ENCODE measurements at regions not wholly inside any gene's neighbourhood (a gene's known extent, or its start where the extent isn't known, plus 50 kb on each side); places are given as distances from the start of the nearest gene placed in this dataset.
"Not testable (repeated sequence)": the region's sequence is repeated elsewhere in the genome, so short reads cannot be mapped to it uniquely, and the experiment has no call there.

DNA sequence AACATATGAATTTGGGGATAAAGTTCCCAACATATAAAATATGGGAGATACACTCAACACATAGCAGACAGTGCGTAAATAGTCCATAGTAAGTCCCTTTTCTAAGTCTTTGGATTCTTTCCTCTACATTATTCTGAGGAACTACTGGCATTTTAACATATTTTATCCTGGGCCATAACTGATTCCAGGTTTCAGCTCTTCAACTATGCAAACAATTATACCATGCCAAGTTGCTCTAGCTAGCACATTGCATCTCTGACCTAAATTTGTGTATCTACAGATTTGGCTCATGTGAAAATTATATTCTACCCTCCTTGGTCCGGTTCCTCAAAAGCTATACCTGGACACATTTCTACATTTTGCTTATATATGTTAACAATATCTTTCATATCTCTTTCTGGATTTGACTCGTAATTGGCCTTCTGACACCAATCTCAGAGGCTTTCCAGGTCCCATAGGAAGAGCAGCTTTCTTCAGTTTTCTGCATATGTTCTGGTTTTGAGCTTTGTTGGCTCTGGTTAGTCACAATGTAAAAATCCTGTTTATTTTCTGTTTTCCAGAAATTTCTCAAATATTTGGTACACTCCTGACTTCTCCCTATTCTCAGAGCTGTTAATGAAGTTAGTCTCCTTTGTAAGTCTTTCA is 305.4 kb downstream of the BMP4 start:
- DNase-seq, result no peak

DNA sequence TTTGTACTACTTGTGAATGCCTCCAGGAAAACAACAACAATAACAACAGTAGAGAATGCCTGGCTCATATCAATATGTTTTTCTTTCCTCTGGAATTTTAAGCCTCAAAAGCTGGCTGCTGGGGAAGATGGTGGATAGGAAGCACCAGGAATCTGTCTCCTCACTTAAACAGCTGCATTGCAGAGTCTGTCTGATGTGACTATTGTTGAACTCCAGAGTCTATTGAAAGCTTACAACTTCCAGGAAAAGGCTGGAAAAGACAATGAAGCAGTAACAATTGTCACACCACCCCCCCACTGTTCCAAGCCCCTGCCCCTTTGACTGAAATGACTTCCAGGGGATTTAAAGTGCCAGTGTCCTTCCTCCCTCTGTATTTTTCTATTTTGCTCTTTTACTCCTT is 309.7 kb downstream of the BMP4 start:
- no peak for DNase-seq

DNA sequence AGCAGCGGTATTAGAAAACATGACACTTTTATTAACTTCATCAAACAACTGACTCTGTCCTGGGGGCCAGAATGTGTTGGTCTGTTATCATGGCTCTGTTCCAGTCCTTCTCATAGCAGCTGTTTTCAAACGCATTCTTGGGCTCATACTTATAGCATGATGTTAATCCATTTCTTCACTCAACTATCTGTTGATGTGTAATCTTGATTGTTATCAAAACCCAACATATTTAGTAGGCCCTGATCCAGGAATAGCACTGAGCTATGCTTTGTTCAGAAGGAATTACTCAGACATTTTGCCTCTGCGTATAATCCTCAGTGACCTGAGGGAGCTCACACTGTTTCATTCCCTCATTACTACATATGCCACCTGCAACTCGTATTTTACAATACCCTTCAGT is 315.9 kb downstream of the BMP4 start:
- DNase-seq, result no peak

DNA sequence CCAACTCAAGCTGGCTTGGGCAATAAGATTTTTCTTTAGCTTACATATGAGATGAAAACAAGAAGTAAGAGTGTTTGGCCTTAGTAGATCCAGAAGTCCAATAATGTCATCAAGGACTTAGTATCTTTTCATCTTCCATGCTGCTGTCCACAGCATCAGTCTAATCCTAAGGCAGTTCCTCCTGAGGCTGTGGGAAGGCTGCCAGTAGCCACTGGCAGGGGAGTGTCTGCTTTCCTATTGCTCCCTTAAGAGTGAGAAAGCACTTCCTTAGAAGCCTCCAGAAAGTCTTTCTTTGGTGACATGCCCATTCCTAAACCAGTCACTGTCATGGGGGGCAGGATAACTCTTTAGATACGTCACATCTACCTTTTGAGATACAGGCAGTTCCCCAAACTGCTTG is 317.7 kb downstream of the BMP4 start:
- no peak for DNase-seq

DNA sequence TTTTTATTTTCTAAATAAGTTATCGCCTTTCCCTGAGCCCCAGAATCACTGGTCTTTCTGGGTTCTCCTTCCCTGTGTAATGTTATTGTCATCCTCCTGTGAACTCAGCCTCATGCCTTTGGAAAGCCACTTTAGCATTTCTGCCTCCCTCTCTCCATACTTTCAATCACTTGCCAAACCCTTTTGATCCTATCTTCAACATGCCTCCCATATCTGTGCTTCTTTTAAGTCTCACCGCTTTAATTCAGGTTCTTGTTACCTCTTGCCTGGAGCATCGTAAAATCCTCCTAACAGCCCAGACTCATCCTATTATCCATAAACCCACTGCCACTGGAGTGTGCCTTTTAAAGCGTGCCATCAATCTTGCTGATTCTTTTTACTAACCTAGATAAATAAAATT is 321.8 kb downstream of the BMP4 start:
- DNase-seq, result no peak

DNA sequence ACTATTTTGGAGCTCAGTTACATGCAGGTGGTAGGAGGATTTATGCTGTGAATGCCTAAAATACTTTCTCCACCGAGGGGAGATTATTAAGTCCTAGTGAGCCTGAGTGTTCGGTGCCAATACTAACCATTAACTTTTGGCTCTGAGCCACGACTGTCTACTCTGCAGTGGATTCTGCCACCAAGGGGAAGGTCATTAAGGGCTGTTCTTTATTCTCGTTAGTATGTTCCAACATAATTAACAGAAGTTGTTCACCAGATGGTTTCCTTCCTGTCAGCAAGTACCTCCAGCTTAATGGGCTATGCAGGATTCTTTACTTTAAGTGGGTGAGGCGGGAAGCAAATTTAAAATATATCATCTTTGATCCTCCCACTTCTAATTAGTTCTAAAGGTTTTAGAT is 326.3 kb downstream of the BMP4 start:
- no peak for DNase-seq

DNA sequence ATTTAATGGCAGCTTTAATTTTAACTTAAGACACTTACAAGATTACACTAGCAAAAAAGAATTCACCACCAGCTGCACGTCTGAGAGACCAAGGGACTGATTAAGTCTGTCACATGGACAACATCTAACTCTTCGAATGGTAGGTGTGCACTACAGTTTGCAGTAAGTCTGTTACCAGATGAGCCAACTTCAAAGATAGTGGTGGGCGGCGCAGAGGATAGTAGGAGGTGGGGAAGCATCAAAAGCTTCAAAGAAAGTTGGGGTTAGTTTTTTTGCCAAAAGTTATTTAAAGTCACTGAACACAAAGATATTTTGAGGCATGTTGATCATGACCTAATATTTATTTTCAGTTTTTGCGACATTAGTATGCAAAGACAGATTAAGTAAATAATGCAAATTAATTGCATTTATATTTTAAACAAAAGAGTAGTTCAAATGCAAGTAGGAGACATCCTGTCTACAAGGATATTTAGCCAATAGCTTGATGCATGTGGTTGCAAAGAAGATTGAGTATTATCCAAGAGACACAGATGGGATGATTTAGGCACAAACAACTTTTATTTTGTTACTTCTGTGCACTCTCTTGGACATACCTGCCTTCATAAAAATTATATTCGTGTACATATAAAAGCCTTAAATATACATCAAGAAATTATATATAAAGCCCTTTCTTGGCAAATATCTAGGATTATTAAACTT is 327.7 kb downstream of the BMP4 start:
- no peak for DNase-seq

DNA sequence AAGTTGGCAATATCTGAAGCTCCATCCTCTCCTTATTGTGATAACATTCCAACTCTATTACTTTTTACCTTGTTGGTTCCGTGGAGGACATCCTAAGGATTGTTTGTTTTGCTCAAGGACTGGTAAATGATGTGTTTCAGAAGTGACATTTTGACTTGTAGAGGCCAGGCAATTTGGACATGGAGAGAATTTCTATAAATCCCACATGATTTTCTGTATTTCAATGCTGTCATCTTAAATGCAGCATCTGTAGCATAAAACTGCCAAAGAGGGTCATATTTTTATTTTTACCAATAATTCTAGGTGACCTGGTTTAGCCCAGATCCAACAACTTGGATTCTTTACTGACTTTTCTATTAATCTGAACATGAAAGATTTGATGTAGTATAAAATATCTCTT is 328.4 kb downstream of the BMP4 start:
- no peak for DNase-seq

DNA sequence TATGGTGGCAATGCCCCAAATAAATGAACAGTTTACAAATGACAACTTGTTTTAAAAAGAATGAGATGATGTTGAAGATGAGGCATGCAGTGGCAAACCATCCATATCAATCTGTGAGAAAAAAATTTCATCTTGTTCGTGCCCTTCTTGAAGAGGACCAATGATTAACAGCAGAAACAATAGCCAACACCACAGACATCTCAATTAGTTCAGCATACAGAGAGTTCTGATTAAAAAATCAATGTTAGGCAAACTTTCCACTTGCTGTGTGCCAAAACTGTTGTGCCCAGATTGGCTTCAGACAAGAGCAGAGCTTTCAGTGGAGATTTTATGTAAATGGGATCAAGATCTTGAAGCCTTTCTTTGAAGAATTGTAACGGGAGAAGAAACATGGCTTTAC is 329.9 kb downstream of the BMP4 start:
- no peak for DNase-seq

DNA sequence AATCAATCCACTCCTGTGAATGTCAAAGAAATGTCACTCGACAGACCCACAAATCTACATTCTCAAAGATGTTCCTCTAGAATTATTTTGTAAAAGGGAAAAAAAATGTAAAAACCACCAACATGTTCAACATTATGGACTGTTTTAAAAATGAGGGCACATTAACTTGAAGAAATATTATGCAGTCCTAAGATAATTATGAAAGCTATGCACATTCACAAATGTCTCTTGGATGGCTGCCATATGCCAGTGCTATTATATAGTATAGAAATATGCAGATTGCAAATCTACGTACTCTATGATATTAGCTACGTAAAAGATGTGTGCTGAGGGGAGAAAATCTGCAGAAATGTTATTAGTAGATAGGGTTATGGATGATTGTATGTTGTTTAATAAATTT is 334.2 kb downstream of the BMP4 start:
- DNase-seq, result no peak

DNA sequence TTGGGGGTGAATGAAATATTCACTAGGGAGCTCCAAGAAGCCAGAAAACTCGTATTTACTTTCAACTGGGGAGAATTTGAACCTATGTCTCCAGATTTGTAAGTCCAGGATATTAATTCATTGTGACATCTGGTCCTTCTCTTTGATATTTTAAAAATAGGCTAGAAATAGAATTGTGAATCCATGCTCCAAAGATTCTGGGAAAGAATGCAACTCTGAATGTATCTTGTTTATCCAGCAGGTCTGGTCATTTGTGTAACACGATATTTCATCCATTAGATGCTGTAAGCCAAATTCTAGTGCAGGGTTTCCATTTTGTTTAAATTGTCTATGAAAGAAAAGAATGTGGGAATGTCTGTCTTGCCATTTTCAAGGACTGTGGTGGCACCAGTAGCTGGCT is 334.7 kb downstream of the BMP4 start:
- DNase-seq, result no peak

DNA sequence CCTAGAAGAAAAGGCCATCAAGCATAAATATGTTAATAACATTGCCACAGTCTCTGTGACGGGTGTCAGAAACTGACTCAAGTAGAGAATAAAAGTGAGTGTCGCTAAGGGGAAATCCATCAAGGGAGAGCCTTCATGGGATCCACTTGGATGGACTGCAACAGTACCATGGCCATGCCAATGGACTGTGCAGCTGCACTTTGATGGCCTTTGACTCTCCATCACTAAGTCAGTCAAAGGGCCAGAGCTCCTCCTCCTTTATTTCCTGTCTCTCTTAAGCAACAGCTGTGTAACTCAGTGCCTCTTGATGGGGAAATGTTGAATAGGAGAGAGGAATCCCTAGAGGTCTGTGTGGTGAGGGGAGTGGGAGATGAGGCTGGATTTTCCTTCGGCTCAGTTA is 335.2 kb downstream of the BMP4 start:
- DNase-seq, result no peak

DNA sequence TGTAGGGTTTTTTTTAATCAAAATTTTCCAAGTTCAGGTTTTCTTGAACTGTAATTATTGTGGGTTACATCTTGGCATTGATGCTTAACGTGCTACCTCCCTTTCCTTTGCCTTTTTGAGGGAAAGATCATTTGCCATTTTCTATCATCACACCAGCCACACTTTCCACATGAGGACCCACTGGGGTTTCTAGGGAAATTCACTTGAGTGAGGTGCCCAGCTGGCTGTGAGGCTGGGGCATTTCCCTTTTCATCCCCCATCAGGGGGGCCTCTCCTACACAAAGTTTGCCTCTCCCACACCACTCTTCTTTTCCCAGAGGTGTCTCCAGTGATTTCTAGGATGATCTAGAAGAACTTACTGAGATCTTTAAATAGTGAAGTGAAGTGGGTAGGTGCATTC is 335.7 kb downstream of the BMP4 start:
- no peak for DNase-seq

DNA sequence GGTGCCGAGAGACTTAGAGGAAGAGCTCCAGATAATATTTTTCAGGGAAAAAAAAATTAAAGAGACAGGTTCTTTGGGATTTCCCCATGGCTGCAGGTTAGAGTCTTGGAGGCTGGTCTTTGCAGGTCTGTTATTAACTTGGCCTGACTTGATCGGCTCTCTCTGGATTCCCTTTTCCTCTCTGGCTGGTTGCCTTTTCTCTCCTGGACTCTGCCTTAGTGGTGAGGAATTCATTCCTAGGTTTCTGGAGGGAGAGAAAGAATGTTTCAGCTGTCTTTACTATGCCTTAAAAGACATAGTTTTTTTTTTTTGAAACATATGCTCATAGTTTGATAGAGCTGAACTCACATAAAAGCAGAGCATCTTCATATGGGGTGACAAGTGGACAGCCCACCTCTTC is 336.3 kb downstream of the BMP4 start:
- DNase-seq, result no peak

DNA sequence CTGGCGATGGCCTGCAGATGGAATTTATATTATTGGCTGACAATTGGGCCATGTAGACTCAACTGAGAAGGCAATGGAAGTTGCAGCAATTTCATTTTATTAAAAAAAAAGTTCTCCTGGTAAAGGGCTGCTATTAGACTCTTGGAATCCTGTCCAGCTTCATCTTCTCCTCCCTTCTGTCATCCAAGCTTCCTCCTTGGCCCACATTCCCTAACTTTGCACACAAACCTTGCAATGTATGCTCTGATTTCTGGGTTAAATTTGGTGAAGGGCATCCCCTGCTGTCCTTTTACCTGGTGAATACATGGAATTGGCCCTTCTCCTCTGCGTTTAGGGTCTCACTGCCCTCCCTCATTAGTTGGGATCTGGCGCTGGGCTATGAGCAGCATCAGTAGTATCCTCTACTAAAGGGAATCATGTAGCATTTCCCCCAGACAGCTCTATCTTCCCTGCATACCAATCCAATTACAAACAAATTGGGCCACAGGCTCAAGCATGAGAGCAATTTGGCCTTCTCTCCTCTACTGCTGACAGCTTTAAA is 336.9 kb downstream of the BMP4 start:
- no peak for DNase-seq

DNA sequence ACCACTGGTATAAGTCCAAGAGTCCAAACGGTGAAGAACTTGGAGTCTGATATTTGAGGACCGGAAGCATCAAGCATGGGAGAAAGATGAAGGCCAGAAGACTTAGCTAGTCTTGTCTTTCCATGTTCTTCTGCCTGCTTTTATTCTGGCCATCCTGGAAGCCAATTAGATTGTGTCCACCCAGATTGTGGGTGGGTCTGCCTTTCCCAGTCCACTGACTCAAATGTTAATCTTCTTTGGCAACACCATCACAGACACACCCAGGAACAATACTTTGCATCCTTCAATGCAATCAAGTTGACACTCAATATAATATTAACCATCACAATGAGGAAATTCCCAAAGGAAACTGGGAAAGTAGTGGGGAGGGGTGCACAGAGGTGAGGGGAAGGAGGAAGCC is 340.1 kb downstream of the BMP4 start:
- DNase-seq, result not testable (repeated sequence)

DNA sequence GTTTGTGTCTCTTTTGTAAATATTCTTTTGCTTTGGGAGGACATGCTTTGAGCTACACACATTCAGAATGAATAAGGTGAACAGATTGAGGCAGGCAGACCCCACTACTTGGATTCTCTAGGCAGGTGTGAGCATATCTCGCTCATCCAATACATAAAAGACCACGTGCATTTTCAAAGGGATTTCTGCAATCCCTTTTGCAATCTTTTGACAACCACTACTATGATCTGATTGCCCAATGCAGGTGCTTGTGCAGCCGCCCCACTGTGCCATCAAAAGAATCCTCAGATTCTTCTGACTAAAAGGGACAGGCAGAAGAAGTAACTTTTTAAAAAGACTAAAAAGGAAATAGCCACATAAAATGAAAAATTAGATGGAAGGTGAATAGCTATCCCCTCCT is 341.4 kb downstream of the BMP4 start:
- no peak for DNase-seq

DNA sequence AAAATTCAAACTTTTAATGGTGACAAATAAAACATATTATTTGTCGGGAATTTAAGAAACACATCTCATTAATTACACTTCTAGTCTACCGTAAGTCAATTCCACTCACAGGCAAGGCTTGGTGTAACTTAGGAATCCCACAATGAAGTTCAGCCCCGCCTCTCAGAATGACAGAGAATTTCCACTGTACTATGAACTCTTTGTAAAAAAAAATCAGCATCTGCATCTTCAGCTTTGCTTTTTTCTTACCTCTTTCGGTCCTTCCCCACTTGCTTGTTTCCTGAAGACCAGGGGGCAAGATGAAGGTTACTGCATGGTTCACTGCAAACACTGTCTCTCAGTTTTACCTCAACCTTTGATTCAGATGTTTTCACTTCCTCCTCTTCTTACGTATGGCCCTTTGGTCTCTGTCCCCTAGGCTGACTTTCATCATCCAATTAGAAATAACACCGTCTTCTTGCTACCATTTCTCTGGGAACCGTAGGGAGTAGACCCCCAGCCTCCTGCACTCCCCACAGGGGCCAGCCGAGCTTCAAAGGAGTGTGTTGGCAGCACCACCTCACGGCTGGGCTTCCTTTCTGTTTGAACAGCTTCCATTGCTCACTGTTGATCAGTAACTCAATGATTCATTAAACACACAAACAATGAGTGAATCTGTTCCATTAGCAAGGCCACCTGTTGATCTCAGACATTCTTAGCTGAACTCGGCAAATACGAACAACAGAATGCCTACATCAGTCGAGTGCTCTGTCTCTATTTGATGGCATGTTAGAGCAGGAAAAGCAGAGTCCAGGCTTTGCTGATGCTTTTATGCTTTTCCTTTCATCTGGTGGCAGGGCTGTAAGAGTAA is 343.0 kb downstream of the BMP4 start:
- DNase-seq, result no peak

DNA sequence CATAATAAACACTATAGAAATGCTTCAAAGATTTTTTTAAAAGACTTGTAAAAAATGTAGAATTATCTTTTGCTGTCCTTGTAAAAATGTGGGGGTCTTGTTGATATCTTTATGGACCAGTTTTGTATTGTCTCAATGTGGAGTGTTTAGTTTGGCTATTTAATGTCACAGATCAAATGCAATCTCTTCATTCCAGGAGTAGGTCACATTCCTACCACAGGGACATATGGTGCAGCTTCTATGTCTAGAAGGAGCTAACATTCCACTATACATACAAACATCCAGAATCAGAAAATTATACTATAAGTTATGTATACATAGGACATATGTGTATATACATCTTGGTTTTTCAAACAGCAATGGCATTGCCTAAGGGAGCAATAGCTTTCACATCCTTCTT is 345.7 kb downstream of the BMP4 start:
- DNase-seq, result no peak

DNA sequence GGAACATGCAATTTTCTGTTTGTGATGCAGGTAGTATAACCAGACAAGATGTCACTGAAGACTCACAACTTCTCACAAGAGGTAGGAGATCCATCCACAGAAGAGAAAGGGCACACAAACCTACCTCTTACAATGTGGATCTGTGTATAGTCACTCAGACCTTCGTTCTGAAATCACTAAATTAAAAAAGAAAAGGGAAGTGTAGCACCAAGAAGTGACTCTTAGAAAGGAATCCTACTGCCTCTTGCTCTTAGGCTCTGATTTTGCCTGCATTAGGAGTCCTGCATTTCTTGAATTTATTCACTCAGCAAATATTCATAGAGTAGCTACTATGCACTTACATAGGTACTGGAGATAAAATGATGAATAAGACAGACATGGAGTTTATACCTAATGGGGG is 347.6 kb downstream of the BMP4 start:
- DNase-seq, result no peak

DNA sequence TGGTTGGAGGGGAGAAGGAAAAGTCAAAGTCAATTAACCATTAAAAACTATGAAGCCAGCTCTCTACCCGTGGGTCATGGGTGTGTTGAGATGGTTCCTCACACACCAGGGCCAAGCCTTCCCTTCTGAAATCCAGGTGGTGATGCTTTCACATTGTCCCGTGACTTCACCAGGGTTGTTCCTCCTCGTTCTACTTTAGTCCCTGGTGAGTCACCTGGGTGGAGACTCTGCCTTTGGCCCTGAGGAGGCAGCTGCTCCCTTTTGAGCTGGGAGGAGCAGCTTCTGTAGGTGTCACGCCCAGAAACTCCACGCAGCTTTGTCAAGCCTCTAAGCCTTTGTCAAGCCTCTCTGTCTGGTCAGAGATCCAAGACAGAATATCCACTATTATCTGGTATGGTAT is 348.3 kb downstream of the BMP4 start:
- no peak for DNase-seq

DNA sequence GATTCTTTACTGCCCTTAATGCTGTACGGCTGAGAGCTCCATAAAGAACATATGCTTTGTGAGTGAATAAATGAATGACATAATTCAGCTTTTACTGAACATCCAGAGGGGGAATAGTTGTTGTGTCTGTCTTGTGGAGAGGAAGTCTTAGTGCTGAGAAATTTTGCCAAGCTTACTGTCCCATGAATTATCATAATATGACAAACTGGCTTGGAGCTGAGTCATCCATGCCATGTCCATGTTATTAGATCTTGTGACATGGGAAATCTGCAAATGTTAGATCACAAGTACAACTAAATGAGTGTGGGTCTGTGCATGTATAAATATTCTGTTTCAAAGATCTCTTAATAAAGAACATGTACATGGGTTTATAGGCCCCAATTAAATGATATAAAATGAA is 350.4 kb downstream of the BMP4 start:
- no peak for DNase-seq

DNA sequence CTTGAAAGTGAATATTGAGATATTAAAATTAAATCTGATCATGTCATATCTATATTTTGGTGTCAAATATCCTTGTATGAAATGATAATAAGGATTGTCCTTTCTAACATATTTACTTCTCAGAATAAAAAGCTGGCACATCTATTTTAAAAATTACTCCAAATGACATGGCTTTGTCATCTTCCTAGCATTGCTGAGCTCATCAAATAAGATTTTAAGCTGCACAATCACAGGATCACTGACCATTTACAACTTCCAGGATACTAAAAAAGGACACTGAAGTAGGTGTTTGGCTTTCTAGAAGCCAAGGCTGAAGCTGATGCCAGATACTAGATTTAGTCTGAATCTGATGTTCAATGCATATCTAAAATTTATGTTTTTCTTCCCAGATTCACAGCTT is 351.1 kb downstream of the BMP4 start:
- DNase-seq, result no peak

DNA sequence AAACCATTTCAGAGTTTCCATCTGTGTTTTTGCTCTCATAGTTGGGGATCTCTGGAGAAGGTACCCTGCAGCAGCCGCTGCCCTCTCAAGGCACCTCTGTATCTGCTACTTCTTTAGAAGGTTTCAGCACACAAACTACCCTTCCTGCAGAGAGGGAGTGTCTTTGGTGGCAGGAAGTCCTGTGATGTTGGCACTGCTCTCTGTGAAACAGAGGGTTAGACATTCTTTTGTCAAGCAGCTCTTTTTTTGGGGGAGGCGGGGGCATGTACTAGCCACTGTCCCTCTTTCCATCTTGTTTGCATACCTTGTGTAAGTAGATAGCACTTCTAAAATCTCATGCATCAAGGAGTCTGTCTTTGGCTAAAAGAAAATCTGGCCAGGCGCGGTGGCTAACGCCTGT is 352.6 kb downstream of the BMP4 start:
- no peak for DNase-seq
